Parathyroid adenoma (tissue), 2 donors: ENCODE measurements at regions not wholly inside any gene's neighbourhood (a gene's known extent, or its start where the extent isn't known, plus 50 kb on each side); places are given as distances from the start of the nearest gene placed in this dataset.

Experiments used
- H2AFZ ChIP-seq: fragments of 300-600 bp; sonication (generic); one replicate; pipeline ENCODE4 v1.7.0; 2017; ENCODE audit warnings: antibody characterized with exemption, mild to moderate bottlenecking
- H3K27ac ChIP-seq: fragments of 300-600 bp; sonication (generic); one replicate; pipeline ENCODE4 v1.7.0; 2017
- H3K27me3 ChIP-seq: fragments of 300-600 bp; sonication (generic); one replicate; pipeline ENCODE4 v1.7.0; 2017; ENCODE audit warnings: low read length; ENCODE audit not compliant: control insufficient read depth, insufficient read depth
- H3K36me3 ChIP-seq: fragments of 300-600 bp; sonication (generic); one replicate; pipeline ENCODE4 v1.7.0; 2017; ENCODE audit warnings: low read length; ENCODE audit not compliant: control insufficient read depth, insufficient read depth
- H3K4me1 ChIP-seq: fragments of 300-600 bp; sonication (generic); one replicate; pipeline ENCODE4 v1.7.0; 2017; ENCODE audit warnings: control low read depth
- H3K4me2 ChIP-seq: fragments of 300-600 bp; sonication (generic); one replicate; pipeline ENCODE4 v1.7.0; 2017; ENCODE audit warnings: low read length
- H3K4me3 ChIP-seq: fragments of 300-600 bp; sonication (generic); one replicate; pipeline ENCODE4 v1.7.0; 2017; ENCODE audit warnings: low read depth, low read length
- H3K79me2 ChIP-seq: fragments of 300-600 bp; sonication (generic); one replicate; pipeline ENCODE4 v1.7.0; 2017; ENCODE audit warnings: control low read depth
- H3K9ac ChIP-seq: fragments of 300-600 bp; sonication (generic); one replicate; pipeline ENCODE4 v1.7.0; 2017; ENCODE audit warnings: mild to moderate bottlenecking
- H3K9me3 ChIP-seq: fragments of 300-600 bp; sonication (generic); one replicate; pipeline ENCODE4 v1.7.0; 2017; ENCODE audit warnings: low read length; ENCODE audit not compliant: control insufficient read depth
- CTCF ChIP-seq: fragments of 300-600 bp; sonication (generic); IDR thresholded peaks from one replicate; pipeline ENCODE4 v1.7.0; 2017; ENCODE audit warnings: antibody characterized with exemption, mild to moderate bottlenecking
- donor health status: primary hyperparathyroidism.

- Histone ChIP-seq H3K27me3 (no peaks in the 10 kb centered on the region), H3K4me2 (no peak overlapping the region), H3K4me3 (no peak overlapping the region), H2AFZ (no peak overlapping the region), H3K4me1 (no peaks in the 10 kb centered on the region), H3K79me2 (no peaks in the 10 kb centered on the region), H3K9ac (no peak overlapping the region), H3K36me3 (no peaks in the 10 kb centered on the region), H3K9me3 (no peaks in the 10 kb centered on the region), H3K27ac (no peak overlapping the region)
- TF ChIP-seq CTCF, result no peak
Observed at GRCh38 chr12:114764510-114764909, 80.5 kb upstream of the TBX3 start.

GRCh38 chr12:114762490-114763110 is 78.6 kb upstream of the TBX3 start:
- Histone ChIP-seq H3K27ac (no peak overlapping the region), H3K27me3 (no peaks in the 10 kb centered on the region), H2AFZ (no peak overlapping the region), H3K9me3 (no peaks in the 10 kb centered on the region), H3K36me3 (no peaks in the 10 kb centered on the region), H3K9ac (no peak overlapping the region), H3K79me2 (no peaks in the 10 kb centered on the region), H3K4me3 (no peak overlapping the region), H3K4me1 (no peaks in the 10 kb centered on the region), H3K4me2 (no peak overlapping the region)
- TF ChIP-seq CTCF, result no peak

- TF ChIP-seq CTCF, result no peak
- Histone ChIP-seq H3K27ac (no peak overlapping the region), H3K9me3 (no peaks in the 10 kb centered on the region), H3K4me3 (no peak overlapping the region), H3K79me2 (no peaks in the 10 kb centered on the region), H3K4me2 (no peak overlapping the region), H3K9ac (no peak overlapping the region), H3K4me1 (no peaks in the 10 kb centered on the region), H2AFZ (no peak overlapping the region), H3K36me3 (no peaks in the 10 kb centered on the region), H3K27me3 (no peaks in the 10 kb centered on the region)
Observed at GRCh38 chr12:114760151-114760877, 76.3 kb upstream of the TBX3 start.

- Histone ChIP-seq H3K27me3 (no peaks in the 10 kb centered on the region), H3K4me1 (no peaks in the 10 kb centered on the region)
- no peak for TF ChIP-seq CTCF
Observed at GRCh38 chr12:114759635-114760034, 75.7 kb upstream of the TBX3 start.

More at GRCh38 chr12:114759635-114760034, 75.7 kb upstream of the TBX3 start:
- Histone ChIP-seq H3K9me3 (no peaks in the 10 kb centered on the region), H3K9ac (no peak overlapping the region), H3K4me3 (no peak overlapping the region), H2AFZ (no peak overlapping the region), H3K36me3 (no peaks in the 10 kb centered on the region), H3K27ac (no peak overlapping the region), H3K4me2 (no peak overlapping the region), H3K79me2 (no peaks in the 10 kb centered on the region)
